H9 (cell line): ENCODE measurements at regions not wholly inside any gene's neighbourhood (a gene's known extent, or its start where the extent isn't known, plus 50 kb on each side); places are given as distances from the start of the nearest gene placed in this dataset.

Experiments
- DNase-seq: peaks from one replicate; pipeline ENCODE4 v3.0.0-alpha.2; 2017
- H2AFZ ChIP-seq: one replicate; pipeline ENCODE4 v1.6.1; 2013; ENCODE audit warnings: mild to moderate bottlenecking, low read length, control low read depth, moderate library complexity
- H2AK5ac ChIP-seq: 2 replicates; pipeline ENCODE4 v1.6.1; 2013; ENCODE audit warnings: low read length, control low read depth, mixed read lengths; ENCODE audit not compliant: insufficient read length
- H2BK120ac ChIP-seq: one replicate; pipeline ENCODE4 v1.6.1; 2013; ENCODE audit warnings: low read depth, mild to moderate bottlenecking, low read length, control low read depth, inconsistent platforms; ENCODE audit not compliant: poor library complexity, severe bottlenecking
- H2BK12ac ChIP-seq: 2 replicates; pipeline ENCODE4 v1.6.1; 2013; ENCODE audit warnings: low read length, control low read depth, mixed read lengths, low read depth; ENCODE audit not compliant: insufficient read length
- H2BK15ac ChIP-seq: 2 replicates; pipeline ENCODE4 v1.6.1; 2013; ENCODE audit warnings: low read depth, low read length, control low read depth
- H2BK20ac ChIP-seq: one replicate; pipeline ENCODE4 v1.6.1; 2013; ENCODE audit warnings: low read depth, mild to moderate bottlenecking, low read length, control low read depth, inconsistent platforms; ENCODE audit not compliant: poor library complexity, severe bottlenecking
- H2BK5ac ChIP-seq: 2 replicates; pipeline ENCODE4 v1.6.1; 2013; ENCODE audit warnings: low read length, control low read depth, mixed read lengths; ENCODE audit not compliant: insufficient read length
- H3K14ac ChIP-seq: 2 replicates; pipeline ENCODE4 v1.6.1; 2013; ENCODE audit warnings: low read length, control low read depth; ENCODE audit not compliant: insufficient read depth
- H3K18ac ChIP-seq: 2 replicates; pipeline ENCODE4 v1.6.1; 2013; ENCODE audit warnings: low read depth, mild to moderate bottlenecking, mixed read lengths, low read length, control low read depth; ENCODE audit not compliant: insufficient read length
- H3K23ac ChIP-seq: 2 replicates; pipeline ENCODE4 v1.6.1; 2013; ENCODE audit warnings: low read length, control low read depth, mixed read lengths, low read depth; ENCODE audit not compliant: insufficient read length
- H3K23me2 ChIP-seq: 2 replicates; pipeline ENCODE4 v1.6.1; 2013; ENCODE audit warnings: low read depth, mild to moderate bottlenecking, mixed read lengths, low read length, control low read depth; ENCODE audit not compliant: insufficient read length, poor library complexity, severe bottlenecking
- H3K27ac ChIP-seq: 2 replicates; pipeline ENCODE4 v1.5.1; 2013; ENCODE audit warnings: low read length, control low read depth, mixed read lengths, low read depth; ENCODE audit not compliant: insufficient read length
- H3K27me3 ChIP-seq: 2 replicates; pipeline ENCODE4 v1.6.1; 2013; ENCODE audit warnings: low read length, control low read depth, inconsistent platforms; ENCODE audit not compliant: insufficient read depth
- H3K4ac ChIP-seq: 2 replicates; pipeline ENCODE4 v1.6.1; 2013; ENCODE audit warnings: low read depth, mild to moderate bottlenecking, control low read depth, inconsistent platforms, low read length, moderate library complexity
- H3K4me1 ChIP-seq: 2 replicates; pipeline ENCODE4 v1.6.1; 2013; ENCODE audit warnings: low read length, control low read depth, inconsistent platforms; ENCODE audit not compliant: insufficient read depth
- H3K4me2 ChIP-seq: 2 replicates; pipeline ENCODE4 v1.6.1; 2013; ENCODE audit warnings: low read length, control low read depth, mixed read lengths; ENCODE audit not compliant: insufficient read length, insufficient read depth
- H3K56ac ChIP-seq: 2 replicates; pipeline ENCODE4 v1.6.1; 2013; ENCODE audit warnings: low read depth, mild to moderate bottlenecking, mixed read lengths, low read length, control low read depth; ENCODE audit not compliant: insufficient read length
- H3K79me1 ChIP-seq: 2 replicates; pipeline ENCODE4 v1.6.1; 2013; ENCODE audit warnings: low read depth, mild to moderate bottlenecking, moderate library complexity, low read length, control low read depth, inconsistent platforms; ENCODE audit not compliant: insufficient read depth, poor library complexity, severe bottlenecking
- H3K79me2 ChIP-seq: 2 replicates; pipeline ENCODE4 v1.6.1; 2013; ENCODE audit warnings: low read length, control low read depth, inconsistent platforms; ENCODE audit not compliant: insufficient read depth
- H3K9ac ChIP-seq: 2 replicates; pipeline ENCODE4 v1.6.1; 2013; ENCODE audit warnings: low read length, control low read depth, mixed read lengths; ENCODE audit not compliant: insufficient read length; ENCODE audit errors: extremely low read depth
- H3K9me3 ChIP-seq: one replicate; pipeline ENCODE4 v1.6.1; 2013; ENCODE audit warnings: low read depth, low read length, inconsistent platforms; ENCODE audit not compliant: control insufficient read depth
- H3T11ph ChIP-seq: one replicate; pipeline ENCODE4 v1.6.1; 2013; ENCODE audit warnings: mild to moderate bottlenecking, low read length, control low read depth, inconsistent platforms
- H4K20me1 ChIP-seq: one replicate; pipeline ENCODE4 v1.6.1; 2013; ENCODE audit not compliant: control insufficient read depth, insufficient read length, insufficient read depth
- H4K5ac ChIP-seq: 2 replicates; pipeline ENCODE4 v1.6.1; 2013; ENCODE audit warnings: low read depth, mild to moderate bottlenecking, mixed read lengths, low read length, control low read depth; ENCODE audit not compliant: insufficient read length
- H4K8ac ChIP-seq: replicated peaks from 2 replicates; pipeline ENCODE4 v1.6.1; 2013; ENCODE audit warnings: low read length, control low read depth, mixed read lengths, low read depth; ENCODE audit not compliant: insufficient read length
- H4K91ac ChIP-seq: 2 replicates; pipeline ENCODE4 v1.6.1; 2013; ENCODE audit warnings: low read depth, mild to moderate bottlenecking, moderate library complexity, mixed read lengths, low read length, control low read depth; ENCODE audit not compliant: insufficient read length
- H3K27ac Mint-ChIP-seq, 3 experiments: 2 replicates in 2 of 3; 3 replicates in 1 of 3; pipeline ENCODE4 v1.8.0; 2020 to 2021; ENCODE audit warnings: mixed read lengths in 3 of 3, mild to moderate bottlenecking in 1 of 3, moderate library complexity in 1 of 3
- H3K27me3 Mint-ChIP-seq: 2 replicates; pipeline ENCODE4 v1.8.0; 2021; ENCODE audit warnings: low read depth, mild to moderate bottlenecking, moderate library complexity, mixed read lengths
- H3K36me3 Mint-ChIP-seq, 3 experiments: 2 replicates in 2 of 3; 3 replicates in 1 of 3; pipeline ENCODE4 v1.8.0; 2020 to 2021; ENCODE audit warnings: low read depth in 3 of 3, mixed read lengths in 3 of 3; ENCODE audit not compliant: insufficient read depth in 1 of 3
- H3K4me1 Mint-ChIP-seq, 2 experiments: 2 replicates each; pipeline ENCODE4 v1.8.0; 2020; ENCODE audit warnings: mixed read lengths in 2 of 2
- H3K4me3 Mint-ChIP-seq, 2 experiments: 2 replicates in 1 of 2; 3 replicates in 1 of 2; pipeline ENCODE4 v1.8.0; 2020 to 2021; ENCODE audit warnings: mild to moderate bottlenecking in 2 of 2, mixed read lengths in 2 of 2, moderate library complexity in 1 of 2
- H3K9me3 Mint-ChIP-seq, 2 experiments: 2 replicates in 1 of 2; 3 replicates in 1 of 2; pipeline ENCODE4 v1.8.0; 2020; ENCODE audit warnings: mild to moderate bottlenecking in 2 of 2, mixed read lengths in 2 of 2, moderate library complexity in 1 of 2
- CTCF ChIP-seq: fragments of 200-600 bp; sonication (generic); conservative IDR thresholded peaks from 3 replicates; pipeline ENCODE4 v1.8.0; 2021; ENCODE audit warnings: antibody characterized with exemption, mild to moderate bottlenecking
- WGBS: extraction: QIAGEN DNeasy Blood & Tissue Kit; methylation state at CpG from one replicate; pipeline ENCODE4 v1.1.7; 2013; ENCODE audit warnings: missing lambda C conversion rate, low lambda C conversion rate, mixed read lengths; ENCODE audit not compliant: insufficient read length; ENCODE audit errors: extremely low coverage; 5-methylcytosine and 5-hydroxymethylcytosine counted together

GRCh38 chr10:28738200-28738599 is 60.9 kb downstream of the BAMBI start:
- no peak overlapping the region for H2BK20ac ChIP-seq
- no peak overlapping the region for H3K27ac Mint-ChIP-seq
- DNase-seq: no peak

More at GRCh38 chr10:28738200-28738599, 60.9 kb downstream of the BAMBI start:
- Histone ChIP-seq H4K5ac (no peak overlapping the region), H3K79me2 (no peaks in the 10 kb centered on the region), H3K27ac (no peak overlapping the region), H4K8ac (no peak overlapping the region), H2BK5ac (no peak overlapping the region), H3K23me2 (no peaks in the 10 kb centered on the region), H3K4me2 (no peak overlapping the region), H3K14ac (no peak overlapping the region), H3K4ac (no peak overlapping the region), H2AK5ac (no peak overlapping the region), H3K9me3 (no peaks in the 10 kb centered on the region), H3K23ac (no peak overlapping the region), H4K91ac (no peak overlapping the region), H3K18ac (no peak overlapping the region), H2BK12ac (no peak overlapping the region), H2BK15ac (no peak overlapping the region), H3K79me1 (no peaks in the 10 kb centered on the region), H3K4me1 (no peaks in the 10 kb centered on the region), H3T11ph (no peak overlapping the region), H2AFZ (no peak overlapping the region), H3K56ac (no peak overlapping the region), H3K9ac (no peak overlapping the region), H2BK120ac (no peak overlapping the region), H3K27me3 (no peaks in the 10 kb centered on the region), H4K20me1 (no peaks in the 10 kb centered on the region)
- TF ChIP-seq CTCF: peak; percentile 60
- H3K4me1 Mint-ChIP-seq: peaks cover 8 to 13% of the 10 kb centered on the region in 2 experiments; a peak in 3 of 4 replicates
- no CpG with 5 or more reads among the region's 1 CpG for WGBS
- peaks cover 0 to 5% (median 5%) of the 10 kb centered on the region in 3 experiments; a peak in 2 of 7 replicates for H3K36me3 Mint-ChIP-seq
- H3K4me3 Mint-ChIP-seq: no peak overlapping the region
- H3K9me3 Mint-ChIP-seq: peaks cover 5 to 8% of the 10 kb centered on the region in 2 experiments; a peak in 3 of 5 replicates
- H3K27me3 Mint-ChIP-seq: peaks cover 2% of the 10 kb centered on the region
